Stimulated activated CD4-positive, alpha-beta T cell treated with anti-CD3 and anti-CD28 coated beads, TNF-alpha, amount 100 ng/mL, for 4 hours (primary cell): ENCODE measurements at regions not wholly inside any gene's neighbourhood (a gene's known extent, or its start where the extent isn't known, plus 50 kb on each side); places are given as distances from the start of the nearest gene placed in this dataset.
"Not testable (repeated sequence)": the region's sequence is repeated elsewhere in the genome, so short reads cannot be mapped to it uniquely, and the experiment has no call there.

Experiments
- DNase-seq, 3 experiments: peaks; one replicate each; pipeline ENCODE4 v3.0.0-alpha.2; 2020; ENCODE audit warnings: low read depth in 3 of 3

DNA sequence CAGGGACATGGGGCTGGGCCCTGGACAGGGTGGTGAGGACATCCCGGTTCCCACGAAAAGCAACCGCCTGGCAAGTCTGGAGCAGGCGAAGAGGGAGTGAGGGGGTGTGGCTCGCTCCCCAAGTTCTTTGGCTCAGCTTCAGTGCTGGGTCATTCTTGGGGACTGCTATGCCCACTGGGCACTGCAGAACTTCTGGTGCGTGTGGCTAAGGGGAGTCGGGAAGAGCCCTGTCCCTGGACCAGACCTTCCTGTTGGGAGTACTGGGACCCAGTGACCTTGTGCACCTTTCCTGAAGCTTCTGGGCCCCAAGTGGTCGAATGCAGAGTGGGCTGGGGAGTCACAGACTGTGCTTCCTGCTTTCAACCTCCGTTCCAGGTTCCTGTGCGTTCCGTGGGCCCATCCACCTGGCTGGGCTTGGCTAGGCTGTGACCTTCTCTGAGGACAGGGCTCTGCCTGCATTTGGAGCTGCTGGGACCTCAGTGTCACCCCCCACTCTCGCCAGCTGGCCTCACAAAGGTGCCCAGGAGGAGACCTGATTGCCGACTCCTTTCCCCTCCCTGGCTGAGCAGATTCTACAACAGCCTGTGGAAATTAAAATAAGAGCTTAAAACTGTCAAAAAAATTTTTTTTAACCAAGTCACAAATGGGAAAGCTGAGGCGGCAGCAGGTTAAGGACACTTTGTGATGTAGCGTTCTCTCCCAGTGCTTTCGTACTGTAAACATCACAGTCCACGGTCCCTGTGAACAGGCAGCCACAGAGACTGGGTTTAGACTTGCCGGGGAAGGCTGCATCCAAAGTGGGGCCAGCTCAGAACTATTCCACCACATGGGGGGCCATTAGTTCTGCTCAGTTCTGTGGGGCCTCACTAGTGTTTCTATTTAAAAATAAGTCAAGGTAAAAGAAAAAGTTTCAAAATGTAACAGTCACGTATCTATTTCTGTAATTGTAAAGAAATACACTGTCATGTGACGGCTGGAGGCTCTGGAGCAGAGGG is 63.8 kb upstream of the WNT7B start:
- DNase-seq = no peak

DNA sequence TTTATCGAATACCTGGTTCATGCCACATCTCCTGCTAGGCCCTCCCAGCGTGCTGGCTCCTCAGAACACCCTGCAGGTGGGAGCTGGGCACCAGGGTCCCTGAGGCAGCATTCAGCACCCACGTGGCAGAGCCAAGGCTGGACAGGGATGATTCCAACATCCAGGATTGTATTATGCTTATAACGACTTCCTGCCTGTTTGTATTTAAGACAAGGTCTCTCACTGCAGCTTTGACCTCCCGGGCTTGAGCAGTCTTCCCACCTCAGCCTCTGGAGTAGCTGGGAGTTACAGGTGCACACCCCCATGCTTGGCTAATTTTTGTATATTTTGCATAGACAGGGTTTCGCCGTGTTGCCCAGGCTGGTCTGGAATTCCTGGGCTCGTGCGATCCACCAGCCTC is 64.7 kb upstream of the WNT7B start:
- DNase-seq = no peak

DNA sequence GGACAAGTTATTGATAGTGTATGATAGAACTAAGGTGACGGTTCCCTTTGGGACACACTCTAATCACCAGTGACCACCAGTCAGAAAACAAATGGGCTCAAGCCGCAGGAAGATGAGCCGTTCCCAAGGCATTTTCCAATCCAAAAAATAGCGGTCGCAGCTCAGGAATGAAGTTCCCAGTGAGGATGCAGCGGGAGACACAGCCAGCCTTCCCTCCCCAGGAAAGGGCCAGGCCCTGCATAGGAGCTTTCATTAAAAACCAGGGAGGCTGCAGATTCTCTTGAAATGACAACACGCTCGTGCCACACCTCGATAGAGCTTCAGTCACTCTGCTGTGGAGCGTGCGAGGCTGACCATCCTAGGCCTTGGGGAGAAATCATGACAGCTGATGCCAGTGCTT is 65.8 kb upstream of the WNT7B start:
- DNase-seq = no peak

DNA sequence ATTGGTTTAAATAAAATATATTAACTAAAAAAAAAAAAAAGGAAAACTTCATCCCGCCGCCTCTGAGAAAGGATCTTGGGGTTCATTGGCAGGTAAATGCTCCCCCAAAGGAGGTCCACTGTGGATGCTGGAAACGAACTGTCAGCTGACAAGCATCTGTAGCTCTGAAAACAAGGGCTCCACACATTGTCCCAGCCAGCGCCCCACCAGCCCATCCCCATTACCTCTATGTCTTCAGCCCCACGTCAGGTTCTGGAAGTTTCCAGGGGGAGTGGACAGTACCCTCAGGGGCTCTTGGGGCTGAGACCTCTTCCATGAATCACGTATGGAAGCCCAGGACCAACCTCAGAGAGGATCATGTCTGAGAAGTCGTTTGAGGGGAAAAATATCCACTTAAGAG is 66.4 kb upstream of the WNT7B start:
- no peak for DNase-seq

DNA sequence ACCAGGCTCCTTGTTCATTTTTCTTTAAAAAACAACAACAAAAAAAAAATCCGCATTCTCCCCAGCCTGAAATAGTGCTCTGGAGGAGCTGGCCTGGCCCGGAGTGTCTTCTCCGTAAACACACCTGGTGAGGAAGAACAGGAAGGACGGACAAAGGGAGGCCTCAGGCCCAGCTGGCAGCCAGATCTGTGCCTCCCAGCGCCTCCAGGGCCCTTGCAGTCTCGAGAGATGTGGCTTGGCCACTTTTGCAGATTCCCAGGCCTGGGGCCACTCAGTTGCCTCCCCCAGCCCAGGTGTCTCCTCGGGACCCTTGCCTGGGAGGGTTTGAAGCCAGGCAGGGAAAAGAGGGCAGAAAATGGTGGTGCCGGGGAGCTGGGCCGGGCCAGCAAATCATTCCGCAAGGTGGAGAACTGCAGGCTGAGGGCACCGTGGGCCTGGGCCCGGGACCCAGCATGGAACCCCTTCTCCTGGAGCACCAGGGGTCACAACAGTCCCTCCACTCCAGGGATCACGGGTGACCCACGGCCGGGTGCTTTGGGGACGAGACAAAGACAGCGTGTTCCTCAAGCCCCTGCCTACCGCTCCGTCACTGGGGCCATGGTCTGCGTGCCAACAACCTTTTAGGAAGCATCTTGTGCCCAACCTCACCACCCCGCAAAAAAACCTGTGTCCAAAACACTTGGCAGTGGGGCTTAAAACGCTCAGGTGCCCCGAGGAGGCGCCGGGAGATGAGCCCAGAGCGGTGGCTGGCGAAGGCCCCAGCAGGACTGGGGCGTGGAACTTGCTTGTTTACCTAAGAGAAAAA is 67.1 kb upstream of the WNT7B start:
- no peak for DNase-seq

DNA sequence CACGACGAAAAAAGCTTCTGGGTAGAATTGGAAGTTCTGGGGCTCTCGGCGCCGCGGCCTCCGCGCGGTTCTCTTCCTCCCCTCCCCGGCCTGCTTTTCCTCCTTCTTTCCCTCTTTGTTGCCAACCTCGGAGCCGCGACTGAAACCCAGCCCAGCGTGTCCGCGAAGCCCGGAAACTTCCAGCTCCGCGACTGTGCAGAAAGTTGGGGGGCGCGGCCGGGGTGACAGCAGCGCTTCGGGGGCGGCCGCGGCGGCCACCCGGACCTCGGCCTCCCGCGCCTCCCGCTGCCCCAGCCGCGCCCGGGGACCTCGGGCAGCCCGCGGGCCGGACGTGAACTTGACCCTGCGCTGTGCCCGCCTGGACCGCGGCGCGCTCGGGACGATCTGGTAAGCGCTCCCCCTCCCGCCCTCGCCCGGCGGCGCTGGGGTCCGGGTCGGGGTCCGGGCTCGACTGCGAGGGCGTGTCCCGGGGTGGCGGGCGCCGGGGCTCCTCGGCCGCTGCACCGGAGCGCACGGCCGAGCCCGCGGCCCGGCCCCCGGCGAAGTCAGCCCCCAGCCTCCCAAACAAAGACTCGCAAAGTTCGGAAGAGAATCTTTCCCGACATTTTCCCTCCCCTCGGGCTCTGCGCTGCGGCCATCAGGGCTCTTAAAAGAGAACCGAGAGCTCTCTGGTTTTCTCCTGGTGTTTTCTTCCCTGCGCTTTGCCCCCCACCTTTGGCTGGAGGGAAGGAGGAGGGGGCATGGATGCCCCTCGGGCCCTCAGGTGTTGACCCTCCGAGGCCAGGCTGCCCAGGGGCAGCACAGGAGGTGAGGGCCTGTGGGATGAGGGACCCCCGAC is 67.9 kb upstream of the WNT7B start:
- DNase-seq = no peak

DNA sequence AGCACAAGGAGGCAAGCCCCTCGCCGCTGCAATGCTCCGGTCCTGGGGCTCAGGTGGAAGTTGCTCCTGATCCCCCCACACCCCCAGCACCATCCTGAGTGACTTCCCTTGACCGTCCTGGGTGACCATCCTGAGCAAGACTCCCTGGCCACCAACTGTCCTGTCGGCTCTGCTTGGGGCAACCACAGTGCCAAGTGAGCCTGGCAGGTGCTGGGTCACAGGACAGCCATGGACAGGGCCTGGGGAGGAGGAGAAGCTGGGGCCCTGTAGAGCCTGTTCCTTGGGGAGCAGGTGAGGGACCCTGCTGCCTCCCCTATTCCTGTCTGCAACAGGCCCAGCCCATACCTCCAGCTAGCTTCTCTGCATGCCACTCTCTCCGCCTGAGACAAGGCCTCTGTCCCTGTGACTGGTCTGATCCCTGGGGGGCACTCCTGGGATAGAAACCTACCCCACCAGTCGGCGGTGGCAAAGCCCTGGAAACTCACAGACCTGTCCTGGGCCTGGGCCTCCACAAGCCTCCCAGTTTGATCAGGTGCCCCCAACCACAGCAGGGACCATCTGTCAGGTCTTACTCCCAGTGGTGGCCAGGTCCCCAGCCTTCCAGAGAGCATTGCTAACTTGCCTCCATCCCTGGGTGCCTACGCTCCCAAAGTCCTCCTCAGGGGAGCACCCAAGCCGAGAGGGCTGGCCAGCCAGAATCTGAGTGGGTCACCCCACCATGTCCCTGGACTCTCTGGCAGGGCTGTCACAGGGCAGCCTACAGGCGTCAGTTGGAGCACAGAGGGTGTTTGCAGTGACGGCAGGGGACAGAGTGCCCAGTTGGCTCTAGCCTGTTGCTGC is 68.7 kb upstream of the WNT7B start:
- no peak for DNase-seq

DNA sequence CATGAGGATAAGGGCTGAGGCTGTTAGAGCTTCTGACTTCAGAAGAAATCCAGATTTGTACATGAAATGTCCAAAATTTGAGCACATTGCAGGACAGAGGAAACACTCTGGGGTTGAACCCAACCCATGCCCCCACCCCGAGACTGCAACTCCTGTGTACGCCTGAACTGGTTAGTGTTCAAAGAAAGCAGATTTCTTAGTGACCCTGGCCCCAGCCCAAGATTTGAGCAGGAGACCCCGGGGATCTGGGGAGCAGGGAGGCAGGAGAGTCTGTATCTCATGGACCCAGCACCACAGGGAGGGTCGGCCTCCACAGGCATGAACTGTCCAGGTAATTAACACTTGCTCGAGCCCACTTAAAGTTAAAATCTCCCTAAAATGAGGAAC is 69.3 kb upstream of the WNT7B start:
- DNase-seq = no peak

DNA sequence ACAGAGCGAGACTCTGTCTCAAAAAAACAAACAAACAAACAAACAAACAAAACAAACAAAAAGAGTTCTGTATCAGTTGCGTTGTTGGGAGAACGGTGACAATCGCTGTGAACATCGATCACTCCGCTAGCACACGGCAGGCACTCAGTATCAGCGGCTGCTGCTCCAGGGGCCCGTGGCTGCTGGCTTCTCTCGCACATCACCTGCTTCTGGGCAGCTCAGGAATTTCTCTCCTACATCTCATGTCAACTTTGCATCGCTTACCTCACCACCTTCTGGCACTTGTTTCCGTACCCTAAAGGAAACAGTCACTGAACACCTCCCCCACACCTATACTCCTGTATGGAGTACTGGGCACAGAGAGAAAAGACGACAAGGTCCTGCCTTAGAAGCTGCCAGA is 70.3 kb upstream of the WNT7B start:
- DNase-seq = no peak

DNA sequence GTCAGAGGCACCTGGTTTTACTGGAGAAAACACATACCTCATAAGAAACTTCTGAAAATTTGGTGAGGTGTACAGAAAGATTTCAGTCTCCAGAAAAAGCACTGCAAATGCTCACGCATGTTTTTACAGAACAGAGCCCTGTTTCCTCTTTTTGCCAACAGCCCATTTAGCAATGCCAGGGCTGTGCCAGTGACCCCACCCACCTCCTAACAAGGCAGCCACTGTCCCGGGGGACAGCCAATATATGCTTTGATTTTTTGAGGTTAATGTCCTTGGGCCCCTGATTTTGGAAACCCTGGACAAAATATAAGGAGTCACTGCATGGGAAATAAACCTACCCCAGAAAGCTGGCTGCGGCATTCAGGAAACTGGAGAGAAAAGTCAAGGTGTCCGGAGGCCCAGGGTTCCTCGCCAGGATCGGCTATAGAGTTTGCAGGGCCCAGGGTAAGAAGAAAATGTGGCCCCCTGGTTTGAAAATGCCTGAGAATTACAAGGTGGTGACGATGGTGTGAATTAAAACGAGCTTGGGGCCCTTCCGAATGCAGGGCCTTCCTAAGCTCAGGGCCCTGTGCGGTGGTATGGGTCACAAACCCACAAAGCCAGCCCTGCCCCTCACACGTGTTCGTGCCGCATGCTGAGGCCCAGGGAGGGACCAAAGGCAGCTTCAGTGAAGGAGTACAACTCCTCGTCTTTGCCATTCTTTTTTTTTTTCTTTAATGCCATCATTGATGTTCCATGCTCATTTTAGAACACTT is 71.1 kb upstream of the WNT7B start:
- DNase-seq = no peak

DNA sequence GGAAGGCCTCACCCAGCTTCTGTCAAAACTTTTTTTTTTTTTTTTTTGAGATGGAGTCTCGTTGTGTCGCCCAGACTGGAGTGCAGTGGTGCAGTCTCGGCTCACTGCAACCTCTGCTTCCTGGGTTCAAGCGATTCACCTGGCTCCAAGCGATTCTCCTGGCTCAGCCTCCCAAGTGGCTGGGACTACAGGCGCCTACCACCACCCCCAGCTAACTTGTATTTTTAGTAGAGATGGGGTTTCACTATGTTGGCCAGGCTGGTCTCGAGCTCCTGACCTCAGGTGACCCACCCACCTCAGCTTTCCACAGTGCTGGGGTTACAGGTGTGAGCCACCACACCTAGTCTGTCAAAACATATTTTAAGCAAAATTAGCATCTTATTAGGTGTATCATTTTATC is 71.7 kb upstream of the WNT7B start:
- not testable (repeated sequence) for DNase-seq

DNA sequence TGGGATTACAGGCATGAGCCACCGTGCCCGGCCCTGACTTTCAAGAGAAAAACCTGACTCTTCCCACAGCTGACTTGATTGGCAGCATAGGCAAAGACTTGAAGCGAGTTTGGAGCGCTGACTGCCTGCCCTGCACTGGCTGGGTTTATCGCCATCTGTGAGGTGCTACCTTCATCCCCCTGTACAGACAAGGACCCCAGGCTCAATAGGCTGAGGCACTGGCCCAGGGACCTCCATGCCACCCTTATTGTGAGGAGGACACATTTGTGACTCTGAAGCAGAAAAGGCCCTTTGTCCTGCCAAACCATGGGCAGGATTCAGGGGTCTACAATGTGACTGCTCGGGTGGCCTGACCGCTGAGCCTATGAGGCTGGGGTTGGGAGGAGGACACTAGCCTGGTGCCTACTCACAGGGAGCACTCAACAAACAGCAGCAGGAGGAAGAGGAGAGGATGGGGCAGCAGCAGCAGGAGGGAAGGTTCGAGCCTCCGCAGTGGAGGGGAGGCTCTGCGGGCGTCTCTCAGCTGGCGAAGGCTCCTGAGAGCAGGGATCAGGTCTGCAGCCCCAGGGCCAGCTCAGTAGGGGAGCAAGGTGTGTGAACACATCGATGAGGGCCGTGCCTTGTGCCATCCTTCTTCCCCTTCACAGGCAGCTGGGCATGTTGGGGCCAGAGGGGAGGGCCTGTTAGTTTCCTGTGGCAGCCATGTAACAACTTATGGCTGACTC is 72.9 kb upstream of the WNT7B start:
- no peak for DNase-seq

DNA sequence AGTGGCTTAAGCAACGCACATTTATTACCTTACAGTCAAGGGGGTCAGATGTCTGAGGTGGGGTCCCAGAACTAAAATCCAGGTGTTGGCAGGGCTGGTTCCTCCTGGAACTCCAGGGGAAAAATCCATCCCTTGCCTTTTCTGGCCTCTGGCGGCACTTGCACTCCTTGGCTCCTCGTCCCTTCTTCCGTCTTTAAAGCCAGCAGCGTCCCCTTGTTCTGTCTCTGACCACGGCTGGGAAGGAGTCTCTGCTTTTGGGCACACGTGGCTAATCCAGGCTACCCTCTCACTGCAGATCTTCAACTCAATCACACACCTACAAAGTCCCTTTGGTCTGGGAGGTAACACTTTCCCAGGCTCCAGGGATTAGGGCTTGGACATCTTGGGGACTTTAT is 73.5 kb upstream of the WNT7B start:
- no peak for DNase-seq

DNA sequence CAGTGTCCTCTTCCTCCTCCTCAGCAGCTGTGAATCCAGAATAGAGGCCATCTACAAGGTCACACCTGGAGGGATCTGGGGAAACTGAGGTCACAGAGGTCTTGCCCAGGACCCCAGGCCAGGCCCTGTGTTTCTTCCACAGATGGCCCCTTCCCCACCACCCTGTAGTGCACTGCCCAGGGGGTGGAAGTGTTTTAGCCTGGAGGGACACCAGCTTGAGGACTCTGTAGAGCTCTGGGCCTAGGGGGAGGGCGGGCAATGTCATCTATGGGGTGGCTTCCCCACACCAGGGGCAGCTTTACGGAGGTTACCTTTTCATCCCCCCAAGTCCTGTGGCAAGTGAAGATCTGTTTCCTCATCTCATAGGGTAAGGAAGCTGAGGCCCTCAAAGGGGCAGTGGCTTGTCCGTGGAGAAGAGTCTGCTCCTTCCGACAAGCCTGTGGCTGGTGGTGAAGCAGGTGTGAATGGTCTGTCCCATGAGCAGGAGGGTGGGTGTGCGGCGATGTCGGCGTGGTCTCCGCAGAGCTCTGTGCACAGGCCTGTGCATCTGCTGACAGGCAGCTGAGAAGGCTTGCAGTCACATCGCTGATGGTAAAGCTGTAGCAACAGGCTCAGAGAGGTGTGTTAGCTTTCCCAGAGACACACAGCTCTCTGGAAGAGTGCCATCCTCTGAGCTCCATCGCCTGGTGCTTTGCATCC is 74.1 kb upstream of the WNT7B start:
- no peak for DNase-seq

DNA sequence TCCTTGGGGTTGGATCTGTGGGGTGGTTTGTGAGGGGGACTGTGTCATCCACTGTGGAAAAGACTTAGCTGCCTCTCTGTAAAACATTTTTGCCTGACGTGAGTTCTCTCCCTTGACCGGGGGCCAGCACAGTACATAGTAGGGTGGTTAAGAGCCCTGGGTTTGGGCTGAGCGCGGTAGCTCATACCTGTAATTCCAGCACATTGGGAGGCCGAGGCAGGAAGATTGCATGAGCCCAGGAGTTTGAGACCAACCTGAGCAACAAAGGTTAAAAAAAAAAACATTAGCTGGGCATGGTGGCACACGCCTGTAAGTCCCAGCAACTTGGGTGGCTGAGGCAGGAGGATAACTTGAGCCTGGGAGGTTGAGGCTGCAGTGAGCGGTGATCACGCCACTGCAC is 74.7 kb upstream of the WNT7B start:
- DNase-seq = no peak

DNA sequence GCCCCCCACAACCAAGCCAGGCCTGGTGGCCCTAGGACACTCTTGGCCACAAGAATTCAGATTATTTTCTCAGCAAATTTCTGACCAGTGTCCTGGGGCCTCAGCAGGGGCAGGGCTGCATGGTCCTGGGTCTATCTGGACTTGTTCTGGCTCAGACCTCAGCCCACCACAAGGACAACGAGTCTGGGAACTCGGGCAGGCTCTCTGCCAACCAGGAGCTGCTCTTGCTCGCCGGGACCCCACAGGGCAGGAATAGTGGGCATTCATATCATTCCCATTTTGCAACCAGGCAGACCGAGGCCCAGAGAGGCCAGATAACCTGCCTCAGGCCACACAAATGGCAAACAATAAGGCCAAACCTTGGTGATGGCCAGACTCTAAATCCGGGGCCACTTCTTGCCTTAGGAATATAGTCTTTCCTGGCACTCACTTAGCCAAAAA is 75.4 kb upstream of the WNT7B start:
- no peak for DNase-seq

DNA sequence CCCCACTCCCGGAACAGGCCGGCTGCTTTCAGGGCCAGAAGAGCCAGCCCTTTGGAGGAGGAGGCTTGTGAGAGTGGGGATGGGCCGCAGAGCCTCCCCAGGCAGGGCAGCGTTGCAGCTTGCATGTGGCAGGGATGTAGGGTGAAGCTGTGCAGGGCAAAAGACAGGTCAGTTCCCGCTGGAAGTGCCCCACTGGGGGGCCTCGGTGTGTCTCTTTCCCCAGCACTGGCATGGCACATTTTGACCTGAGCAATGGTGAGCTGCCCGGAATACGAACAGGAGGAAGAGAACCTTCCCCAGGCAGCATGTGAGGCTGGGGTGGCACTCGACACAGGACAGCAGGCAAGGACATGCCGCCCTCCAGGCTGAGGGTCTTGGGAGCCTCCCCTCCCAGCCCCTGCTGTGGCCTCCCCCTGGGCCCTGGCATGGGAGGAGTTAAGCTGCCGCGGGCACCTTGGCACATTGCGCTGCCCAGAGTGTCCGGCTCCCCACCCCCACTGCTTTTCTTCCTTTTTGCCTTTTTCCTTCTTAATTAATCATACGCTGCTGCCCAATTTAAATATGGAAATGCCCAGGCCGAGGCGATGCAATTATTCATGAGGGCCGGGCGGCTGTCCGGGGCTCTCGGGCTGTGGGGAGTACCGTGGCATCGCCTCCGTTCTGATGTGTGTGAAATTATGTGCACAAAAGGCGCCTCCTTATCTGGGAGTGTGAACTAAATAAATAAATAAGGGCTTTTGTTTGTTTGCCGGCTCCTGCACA is 76.0 kb upstream of the WNT7B start:
- no peak for DNase-seq

DNA sequence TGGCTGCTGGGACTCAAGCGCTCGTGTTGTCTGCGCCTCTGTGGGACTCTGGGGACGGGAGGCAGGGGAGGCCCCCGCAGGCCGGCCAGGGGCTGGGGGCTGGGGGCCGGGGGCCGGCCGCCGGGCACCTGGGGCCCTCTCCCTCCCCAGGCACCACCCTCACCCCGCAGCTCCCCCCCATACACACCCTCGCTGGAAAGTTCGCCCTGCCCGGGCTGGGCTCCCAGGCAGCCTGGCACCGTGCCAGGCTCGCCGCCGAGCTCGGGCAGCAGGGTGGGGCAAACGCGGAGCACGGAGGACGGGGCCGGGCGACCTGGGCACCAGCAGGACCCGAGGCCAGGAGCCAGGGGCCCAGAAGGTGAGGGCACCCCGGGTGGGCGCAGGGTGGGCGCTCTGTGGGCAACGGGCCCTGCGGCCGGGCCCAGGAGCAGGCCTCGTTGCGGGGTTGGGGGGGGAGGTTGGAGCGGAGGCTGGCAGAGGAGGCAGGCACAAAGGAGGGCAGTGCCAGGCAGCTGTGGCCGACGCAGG is 76.7 kb upstream of the WNT7B start:
- peak in 1 of 3 experiments; percentile 39 for DNase-seq
